HEK293 (cell line): ENCODE measurements at regions not wholly inside any gene's neighbourhood (a gene's known extent, or its start where the extent isn't known, plus 50 kb on each side); places are given as distances from the start of the nearest gene placed in this dataset.

Source experiments
- CTCF ChIA-PET: fragments of 350-600 bp; formaldehyde crosslinking; extraction: SDS; loops from one replicate; lab custom pipeline; 2021; ENCODE audit warnings: antibody characterized with exemption; lab: Yijun Ruan, JAX
- POLR2A ChIA-PET: fragments of 300-600 bp; formaldehyde crosslinking; extraction: SDS; loops from one replicate; lab custom pipeline; 2020; ENCODE audit warnings: antibody characterized with exemption, inconsistent platforms; lab: Yijun Ruan, JAX
- H3K27ac ChIP-seq: fragments of 200-500 bp; sonication (Bioruptor generic); 2 replicates; pipeline ENCODE4 v1.5.1; 2014; ENCODE audit warnings: low read depth, low read length, control low read depth, inconsistent platforms; ENCODE audit errors: extremely low read depth
- H3K36me3 ChIP-seq, 2 experiments: fragments of 200-500 bp in 1 of 2; sonication (Bioruptor generic) in 1 of 2; 1 replicate in 1 of 2; 2 replicates in 1 of 2; pipeline ENCODE4 v1.5.1; 2014 to 2017; ENCODE audit warnings: inconsistent platforms in 2 of 2, low read length in 2 of 2; ENCODE audit not compliant: control insufficient read depth in 2 of 2, insufficient read depth in 1 of 2
- H3K4me1 ChIP-seq: fragments of 200-500 bp; sonication (Bioruptor generic); 2 replicates; pipeline ENCODE4 v1.5.1; 2014; ENCODE audit warnings: mild to moderate bottlenecking, low read length, inconsistent platforms; ENCODE audit not compliant: control insufficient read depth, insufficient read depth
- H3K4me3 ChIP-seq: 2 replicates; pipeline ENCODE4 v1.5.1; 2011; ENCODE audit warnings: low read depth, mild to moderate bottlenecking, control low read depth, low read length, moderate library complexity
- H3K9me3 ChIP-seq: fragments of 200-500 bp; sonication (Bioruptor generic); 2 replicates; pipeline ENCODE4 v1.5.1; 2014; ENCODE audit warnings: low read depth, low read length, inconsistent platforms; ENCODE audit not compliant: control insufficient read depth, insufficient read depth
- BCL11B ChIP-seq: fragments of 450-650 bp; formaldehyde crosslinking; IDR thresholded peaks from 2 replicates; pipeline ENCODE4 v1.5.1; 2016; ENCODE audit warnings: low read depth, missing biosample characterization, missing genetic modification characterization
- GFI1B ChIP-seq: fragments of 450-650 bp; formaldehyde crosslinking; IDR thresholded peaks from 2 replicates; pipeline ENCODE4 v1.5.1; 2016; ENCODE audit warnings: missing biosample characterization, missing genetic modification characterization
- GLI2 ChIP-seq: fragments of 450-650 bp; formaldehyde crosslinking; IDR thresholded peaks from 2 replicates; pipeline ENCODE4; 2017; ENCODE audit warnings: missing biosample characterization, missing genetic modification characterization, low read depth, borderline replicate concordance
- HOXA7 ChIP-seq: sonication (generic); formaldehyde crosslinking; IDR thresholded peaks from 2 replicates; pipeline ENCODE4 v1.8.1; 2022; ENCODE audit warnings: missing genetic modification reagents, borderline replicate concordance
- SCRT2 ChIP-seq: fragments of 450-650 bp; formaldehyde crosslinking; IDR thresholded peaks from 2 replicates; pipeline ENCODE4 v1.5.1; 2016; ENCODE audit warnings: missing biosample characterization, missing genetic modification characterization
- ZNF132 ChIP-seq: fragments of 450-650 bp; formaldehyde crosslinking; IDR thresholded peaks from 2 replicates; pipeline ENCODE4 v1.5.1; 2017; ENCODE audit warnings: missing biosample characterization, missing genetic modification characterization, borderline replicate concordance
- ZNF140 ChIP-seq: fragments of 450-650 bp; formaldehyde crosslinking; IDR thresholded peaks from 2 replicates; pipeline ENCODE4 v1.5.1; 2016; ENCODE audit warnings: missing biosample characterization, missing genetic modification characterization
- ZNF157 ChIP-seq: fragments of 450-650 bp; formaldehyde crosslinking; IDR thresholded peaks from 2 replicates; pipeline ENCODE4 v1.5.1; 2016; ENCODE audit warnings: missing biosample characterization, missing genetic modification characterization
- ZNF19 ChIP-seq: fragments of 450-650 bp; formaldehyde crosslinking; IDR thresholded peaks from 2 replicates; pipeline ENCODE4; 2016; ENCODE audit warnings: missing biosample characterization, missing genetic modification characterization, low read depth
- ZNF239 ChIP-seq: fragments of 450-650 bp; formaldehyde crosslinking; IDR thresholded peaks from 2 replicates; pipeline ENCODE4 v1.5.1; 2016; ENCODE audit warnings: missing biosample characterization, missing genetic modification characterization
- ZNF248 ChIP-seq: fragments of 450-650 bp; formaldehyde crosslinking; IDR thresholded peaks from 2 replicates; pipeline ENCODE4 v1.5.1; 2017; ENCODE audit warnings: missing biosample characterization, missing genetic modification characterization
- ZNF292 ChIP-seq: fragments of 450-650 bp; formaldehyde crosslinking; IDR thresholded peaks from 2 replicates; pipeline ENCODE4 v1.5.1; 2016; ENCODE audit warnings: low read depth, missing biosample characterization, missing genetic modification characterization, borderline replicate concordance
- ZNF501 ChIP-seq: fragments of 450-650 bp; formaldehyde crosslinking; IDR thresholded peaks from 2 replicates; pipeline ENCODE4 v1.5.1; 2016; ENCODE audit warnings: missing biosample characterization, missing genetic modification characterization
- ZNF600 ChIP-seq: fragments of 450-650 bp; formaldehyde crosslinking; IDR thresholded peaks from 2 replicates; pipeline ENCODE4 v1.5.1; 2016; ENCODE audit warnings: missing biosample characterization, missing genetic modification characterization
- ZNF624 ChIP-seq: fragments of 450-650 bp; formaldehyde crosslinking; IDR thresholded peaks from 2 replicates; pipeline ENCODE4 v1.5.1; 2017; ENCODE audit warnings: missing biosample characterization, missing genetic modification characterization
- ZNF629 ChIP-seq: fragments of 450-650 bp; formaldehyde crosslinking; IDR thresholded peaks from 2 replicates; pipeline ENCODE4 v1.5.1; 2017; ENCODE audit warnings: missing biosample characterization, missing genetic modification characterization
- ZNF707 ChIP-seq: fragments of 450-650 bp; formaldehyde crosslinking; IDR thresholded peaks from 2 replicates; pipeline ENCODE4 v1.5.1; 2016; ENCODE audit warnings: missing biosample characterization, missing genetic modification characterization
- ZNF791 ChIP-seq: fragments of 450-650 bp; formaldehyde crosslinking; IDR thresholded peaks from 2 replicates; pipeline ENCODE4 v1.5.1; 2016; ENCODE audit warnings: missing biosample characterization, missing genetic modification characterization
- TF ChIP-seq, protein P1 (sequence below): fragments of 450-650 bp; formaldehyde crosslinking; IDR thresholded peaks from 2 replicates; pipeline ENCODE4 v1.5.1; 2016; ENCODE audit warnings: missing biosample characterization, missing genetic modification characterization, low read depth
- TF ChIP-seq, protein P2 (sequence below): fragments of 450-650 bp; formaldehyde crosslinking; IDR thresholded peaks from 2 replicates; pipeline ENCODE4 v1.5.1; 2017; ENCODE audit warnings: missing biosample characterization, missing genetic modification characterization
- TF ChIP-seq, protein P3 (sequence below): fragments of 450-650 bp; formaldehyde crosslinking; IDR thresholded peaks from 2 replicates; pipeline ENCODE4 v1.5.1; 2016; ENCODE audit warnings: missing biosample characterization, missing genetic modification characterization
- TF ChIP-seq, protein P4 (sequence below): fragments of 450-650 bp; formaldehyde crosslinking; IDR thresholded peaks from 2 replicates; pipeline ENCODE4 v1.5.1; 2017; ENCODE audit warnings: missing biosample characterization, missing genetic modification characterization

DNA sequence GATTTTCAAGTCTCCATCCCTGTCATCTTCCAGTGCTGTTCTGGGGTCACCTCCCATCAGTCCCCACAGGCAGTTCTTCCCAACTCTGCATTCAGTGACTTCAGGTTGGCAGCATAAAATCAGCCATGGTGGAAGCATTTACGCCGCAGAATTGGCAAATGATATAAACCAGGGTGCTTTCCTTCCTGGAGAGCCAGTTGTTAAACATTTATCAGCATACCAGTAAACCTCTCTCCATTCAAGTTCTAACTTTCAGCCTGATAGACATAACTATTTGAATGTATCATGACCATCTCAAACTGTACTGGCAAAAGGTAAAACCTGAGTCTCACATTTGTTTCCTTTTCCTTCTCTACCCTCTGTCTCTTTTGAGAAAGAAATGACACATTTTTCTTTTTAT, 69.7 kb upstream of the ITPRID1 start:
- ChIA-PET POLR2A (no interaction called here), CTCF (interaction anchor here (0.5 to 2.2 kb wide), 27 partner anchors 9 to 766 kb away, joined by 3 to 36 read pairs (median 6); no protein-coding TSS in a partner anchor)
- no peaks in the 10 kb centered on the region for H3K4me1 ChIP-seq
- TF ChIP-seq SCRT2 (tag by site-specific recombination) (no peak), ZNF624 (tag by site-specific recombination) (no peak), ZNF600 (tag by site-specific recombination) (no peak), BCL11B (tag by site-specific recombination) (no peak), ZNF791 (no peak), ZNF248 (no peak), ZNF19 (tag by site-specific recombination) (no peak), ZNF707 (tag by site-specific recombination) (no peak), ZNF629 (no peak), ZNF157 (tag by site-specific recombination) (no peak), GFI1B (tag by site-specific recombination) (no peak)
- TF ChIP-seq, protein P1, sequence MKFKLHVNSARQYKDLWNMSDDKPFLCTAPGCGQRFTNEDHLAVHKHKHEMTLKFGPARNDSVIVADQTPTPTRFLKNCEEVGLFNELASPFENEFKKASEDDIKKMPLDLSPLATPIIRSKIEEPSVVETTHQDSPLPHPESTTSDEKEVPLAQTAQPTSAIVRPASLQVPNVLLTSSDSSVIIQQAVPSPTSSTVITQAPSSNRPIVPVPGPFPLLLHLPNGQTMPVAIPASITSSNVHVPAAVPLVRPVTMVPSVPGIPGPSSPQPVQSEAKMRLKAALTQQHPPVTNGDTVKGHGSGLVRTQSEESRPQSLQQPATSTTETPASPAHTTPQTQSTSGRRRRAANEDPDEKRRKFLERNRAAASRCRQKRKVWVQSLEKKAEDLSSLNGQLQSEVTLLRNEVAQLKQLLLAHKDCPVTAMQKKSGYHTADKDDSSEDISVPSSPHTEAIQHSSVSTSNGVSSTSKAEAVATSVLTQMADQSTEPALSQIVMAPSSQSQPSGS, result no peak
- H3K9me3 ChIP-seq, result no peaks in the 10 kb centered on the region
- H3K36me3 ChIP-seq, result no peaks in the 10 kb centered on the region
- no peak overlapping the region for H3K27ac ChIP-seq
- no peak overlapping the region for H3K4me3 ChIP-seq

DNA sequence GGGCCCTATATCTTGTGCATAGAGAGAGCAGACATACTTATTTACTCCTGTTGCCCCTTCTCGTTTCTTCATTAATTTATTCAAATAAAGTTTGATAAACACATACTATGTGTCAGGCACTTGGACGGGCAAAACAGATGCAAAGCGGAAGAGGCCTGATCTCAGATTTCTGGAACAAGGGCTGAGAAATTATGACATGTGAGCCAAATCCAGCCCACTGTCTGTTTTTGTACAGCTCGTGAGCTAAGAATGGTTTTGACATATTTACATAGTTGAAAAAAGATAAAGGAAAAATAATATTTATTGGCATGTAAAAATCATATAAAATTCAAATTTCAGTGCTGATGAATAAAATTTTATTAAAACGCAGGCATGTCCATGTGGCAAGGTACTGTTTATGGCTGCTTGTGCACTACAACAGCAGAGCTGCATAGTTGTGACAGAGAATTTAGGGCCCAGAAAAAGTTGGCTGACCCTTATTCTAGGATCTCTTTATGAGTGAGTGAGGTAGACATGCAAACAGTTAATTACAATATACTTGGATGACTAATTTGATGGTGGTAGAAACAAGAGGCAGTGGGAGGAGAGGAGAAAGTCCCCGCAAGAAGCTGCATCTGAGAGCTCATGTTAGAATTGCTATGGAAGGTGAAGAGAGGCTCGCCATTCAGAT, 68.1 kb upstream of the ITPRID1 start:
- Histone ChIP-seq H3K4me1 (no peaks in the 10 kb centered on the region), H3K9me3 (no peaks in the 10 kb centered on the region), H3K4me3 (no peak overlapping the region), H3K36me3 (no peaks in the 10 kb centered on the region), H3K27ac (no peak overlapping the region)
- POLR2A ChIA-PET, result no interaction called here
- CTCF ChIA-PET, result no interaction called here
- TF ChIP-seq, protein P2, sequence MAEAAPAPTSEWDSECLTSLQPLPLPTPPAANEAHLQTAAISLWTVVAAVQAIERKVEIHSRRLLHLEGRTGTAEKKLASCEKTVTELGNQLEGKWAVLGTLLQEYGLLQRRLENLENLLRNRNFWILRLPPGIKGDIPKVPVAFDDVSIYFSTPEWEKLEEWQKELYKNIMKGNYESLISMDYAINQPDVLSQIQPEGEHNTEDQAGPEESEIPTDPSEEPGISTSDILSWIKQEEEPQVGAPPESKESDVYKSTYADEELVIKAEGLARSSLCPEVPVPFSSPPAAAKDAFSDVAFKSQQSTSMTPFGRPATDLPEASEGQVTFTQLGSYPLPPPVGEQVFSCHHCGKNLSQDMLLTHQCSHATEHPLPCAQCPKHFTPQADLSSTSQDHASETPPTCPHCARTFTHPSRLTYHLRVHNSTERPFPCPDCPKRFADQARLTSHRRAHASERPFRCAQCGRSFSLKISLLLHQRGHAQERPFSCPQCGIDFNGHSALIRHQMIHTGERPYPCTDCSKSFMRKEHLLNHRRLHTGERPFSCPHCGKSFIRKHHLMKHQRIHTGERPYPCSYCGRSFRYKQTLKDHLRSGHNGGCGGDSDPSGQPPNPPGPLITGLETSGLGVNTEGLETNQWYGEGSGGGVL (tag by site-specific recombination), result no peak
- TF ChIP-seq, protein P3, sequence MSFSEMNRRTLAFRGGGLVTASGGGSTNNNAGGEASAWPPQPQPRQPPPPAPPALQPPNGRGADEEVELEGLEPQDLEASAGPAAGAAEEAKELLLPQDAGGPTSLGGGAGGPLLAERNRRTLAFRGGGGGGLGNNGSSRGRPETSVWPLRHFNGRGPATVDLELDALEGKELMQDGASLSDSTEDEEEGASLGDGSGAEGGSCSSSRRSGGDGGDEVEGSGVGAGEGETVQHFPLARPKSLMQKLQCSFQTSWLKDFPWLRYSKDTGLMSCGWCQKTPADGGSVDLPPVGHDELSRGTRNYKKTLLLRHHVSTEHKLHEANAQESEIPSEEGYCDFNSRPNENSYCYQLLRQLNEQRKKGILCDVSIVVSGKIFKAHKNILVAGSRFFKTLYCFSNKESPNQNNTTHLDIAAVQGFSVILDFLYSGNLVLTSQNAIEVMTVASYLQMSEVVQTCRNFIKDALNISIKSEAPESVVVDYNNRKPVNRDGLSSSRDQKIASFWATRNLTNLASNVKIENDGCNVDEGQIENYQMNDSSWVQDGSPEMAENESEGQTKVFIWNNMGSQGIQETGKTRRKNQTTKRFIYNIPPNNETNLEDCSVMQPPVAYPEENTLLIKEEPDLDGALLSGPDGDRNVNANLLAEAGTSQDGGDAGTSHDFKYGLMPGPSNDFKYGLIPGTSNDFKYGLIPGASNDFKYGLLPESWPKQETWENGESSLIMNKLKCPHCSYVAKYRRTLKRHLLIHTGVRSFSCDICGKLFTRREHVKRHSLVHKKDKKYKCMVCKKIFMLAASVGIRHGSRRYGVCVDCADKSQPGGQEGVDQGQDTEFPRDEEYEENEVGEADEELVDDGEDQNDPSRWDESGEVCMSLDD, result no peak
- TF ChIP-seq ZNF292 (tag by site-specific recombination), result no peak
- no peak for TF ChIP-seq ZNF239 (tag by site-specific recombination)
- TF ChIP-seq ZNF140 (tag by site-specific recombination), result no peak
- no peak for TF ChIP-seq ZNF132 (tag by site-specific recombination)
- no peak for TF ChIP-seq ZNF501 (tag by site-specific recombination)
- no peak for TF ChIP-seq GLI2 (tag by site-specific recombination)
- TF ChIP-seq, protein P4, sequence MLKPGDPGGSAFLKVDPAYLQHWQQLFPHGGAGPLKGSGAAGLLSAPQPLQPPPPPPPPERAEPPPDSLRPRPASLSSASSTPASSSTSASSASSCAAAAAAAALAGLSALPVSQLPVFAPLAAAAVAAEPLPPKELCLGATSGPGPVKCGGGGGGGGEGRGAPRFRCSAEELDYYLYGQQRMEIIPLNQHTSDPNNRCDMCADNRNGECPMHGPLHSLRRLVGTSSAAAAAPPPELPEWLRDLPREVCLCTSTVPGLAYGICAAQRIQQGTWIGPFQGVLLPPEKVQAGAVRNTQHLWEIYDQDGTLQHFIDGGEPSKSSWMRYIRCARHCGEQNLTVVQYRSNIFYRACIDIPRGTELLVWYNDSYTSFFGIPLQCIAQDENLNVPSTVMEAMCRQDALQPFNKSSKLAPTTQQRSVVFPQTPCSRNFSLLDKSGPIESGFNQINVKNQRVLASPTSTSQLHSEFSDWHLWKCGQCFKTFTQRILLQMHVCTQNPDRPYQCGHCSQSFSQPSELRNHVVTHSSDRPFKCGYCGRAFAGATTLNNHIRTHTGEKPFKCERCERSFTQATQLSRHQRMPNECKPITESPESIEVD (tag by site-specific recombination), result no peak
- no peak for TF ChIP-seq ZNF600 (tag by site-specific recombination)
- TF ChIP-seq HOXA7 (CRISPR knock-in tag), result no peak
